ENCODE measurements at regions not wholly inside any gene's neighbourhood (a gene's known extent, or its start where the extent isn't known, plus 50 kb on each side); places are given as distances from the start of the nearest gene placed in this dataset.
A peak's percentile ranks its signal among the peaks of the same experiment; 100 is the strongest.

GRCh38 chr7:39808796-39809481, 141.1 kb upstream of the CDK13 start:
- Histone ChIP-seq H3K4me1 (ENCODE audit: control extremely low read depth in 1 of 4, control insufficient read depth in 4 of 4, insufficient read depth in 4 of 4, low read length in 3 of 4) (peaks cover 0 to 9% (median 5%) of the 10 kb centered on the region in 4 experiments), H3K27me3 (replicated peaks in 2 of 5; ENCODE audit: control insufficient read depth in 4 of 5, insufficient read depth in 5 of 5, low read length in 4 of 5) (no peaks in the 10 kb centered on the region), H3K27ac (ENCODE audit: insufficient read depth in 1 of 2, low read depth in 1 of 2, low read length in 2 of 2, poor library complexity in 1 of 2, severe bottlenecking in 2 of 2) (no peak overlapping the region), H3K9me3 (ENCODE audit: control extremely low read depth in 1 of 5, control insufficient read depth in 4 of 5, insufficient read depth in 2 of 5, low read depth in 1 of 5, low read length in 4 of 5) (no peaks in the 10 kb centered on the region), H3K4me3 (ENCODE audit: control insufficient read depth in 1 of 7, extremely low read depth in 1 of 7, insufficient read depth in 4 of 7, low read depth in 2 of 7, low read length in 6 of 7) (no peak overlapping the region), H3K36me3 (ENCODE audit: control insufficient read depth in 4 of 4, insufficient read depth in 4 of 4, low read length in 3 of 4) (no peaks in the 10 kb centered on the region)
- ChIA-PET POLR2A (no interaction called here), CTCF (no interaction called here)
- DNase-seq: peak in 2 of 3 donors; percentile 38 to 72
- WGBS (ENCODE audit: insufficient coverage): 47% methylated on average over 3 of the region's 10 CpGs

GRCh38 chr7:39810204-39810642, 139.8 kb upstream of the CDK13 start:
- Histone ChIP-seq H3K9me3 (ENCODE audit: control extremely low read depth in 1 of 5, control insufficient read depth in 4 of 5, insufficient read depth in 2 of 5, low read depth in 1 of 5, low read length in 4 of 5) (no peaks in the 10 kb centered on the region), H3K36me3 (ENCODE audit: control insufficient read depth in 4 of 4, insufficient read depth in 4 of 4, low read length in 3 of 4) (no peaks in the 10 kb centered on the region), H3K4me1 (ENCODE audit: control extremely low read depth in 1 of 4, control insufficient read depth in 4 of 4, insufficient read depth in 4 of 4, low read length in 3 of 4) (peaks cover 0 to 9% (median 5%) of the 10 kb centered on the region in 4 experiments), H3K27me3 (replicated peaks in 2 of 5; ENCODE audit: control insufficient read depth in 4 of 5, insufficient read depth in 5 of 5, low read length in 4 of 5) (no peaks in the 10 kb centered on the region), H3K4me3 (ENCODE audit: control insufficient read depth in 1 of 7, extremely low read depth in 1 of 7, insufficient read depth in 4 of 7, low read depth in 2 of 7, low read length in 6 of 7) (no peak overlapping the region), H3K27ac (ENCODE audit: insufficient read depth in 1 of 2, low read depth in 1 of 2, low read length in 2 of 2, poor library complexity in 1 of 2, severe bottlenecking in 2 of 2) (no peak overlapping the region)
- peak; percentile 61 to 86 (median 70) for DNase-seq
- 79% methylated on average over 6 of the region's 9 CpGs for WGBS (ENCODE audit: insufficient coverage)
- ChIA-PET CTCF (no interaction called here), POLR2A (no interaction called here)

- H3K27ac ChIP-seq (ENCODE audit: insufficient read depth in 1 of 2, low read depth in 1 of 2, low read length in 2 of 2, poor library complexity in 1 of 2, severe bottlenecking in 2 of 2): no peak overlapping the region
- ChIA-PET POLR2A (no interaction called here), CTCF (no interaction called here)
Measured at GRCh38 chr7:39810710-39811109, 139.3 kb upstream of the CDK13 start.

GRCh38 chr7:39811161-39811614, 138.9 kb upstream of the CDK13 start:
- Histone ChIP-seq H3K4me1 (ENCODE audit: control extremely low read depth in 1 of 4, control insufficient read depth in 4 of 4, insufficient read depth in 4 of 4, low read length in 3 of 4) (peaks cover 0 to 9% (median 5%) of the 10 kb centered on the region in 4 experiments), H3K27me3 (replicated peaks in 2 of 5; ENCODE audit: control insufficient read depth in 4 of 5, insufficient read depth in 5 of 5, low read length in 4 of 5) (no peaks in the 10 kb centered on the region), H3K9me3 (ENCODE audit: control extremely low read depth in 1 of 5, control insufficient read depth in 4 of 5, insufficient read depth in 2 of 5, low read depth in 1 of 5, low read length in 4 of 5) (no peaks in the 10 kb centered on the region), H3K27ac (ENCODE audit: insufficient read depth in 1 of 2, low read depth in 1 of 2, low read length in 2 of 2, poor library complexity in 1 of 2, severe bottlenecking in 2 of 2) (no peak overlapping the region), H3K36me3 (ENCODE audit: control insufficient read depth in 4 of 4, insufficient read depth in 4 of 4, low read length in 3 of 4) (no peaks in the 10 kb centered on the region), H3K4me3 (ENCODE audit: control insufficient read depth in 1 of 7, extremely low read depth in 1 of 7, insufficient read depth in 4 of 7, low read depth in 2 of 7, low read length in 6 of 7) (no peak overlapping the region)
- ChIA-PET CTCF (no interaction called here), POLR2A (no interaction called here)
- WGBS (ENCODE audit: insufficient coverage): 55% methylated on average over 1 of the region's 1 CpG
- DNase-seq: peak in 2 of 3 donors; percentile 48 to 52

More at GRCh38 chr7:39810710-39811109, 139.3 kb upstream of the CDK13 start:
- Histone ChIP-seq H3K9me3 (ENCODE audit: control extremely low read depth in 1 of 5, control insufficient read depth in 4 of 5, insufficient read depth in 2 of 5, low read depth in 1 of 5, low read length in 4 of 5) (no peaks in the 10 kb centered on the region), H3K36me3 (ENCODE audit: control insufficient read depth in 4 of 4, insufficient read depth in 4 of 4, low read length in 3 of 4) (no peaks in the 10 kb centered on the region), H3K4me1 (ENCODE audit: control extremely low read depth in 1 of 4, control insufficient read depth in 4 of 4, insufficient read depth in 4 of 4, low read length in 3 of 4) (peaks cover 0 to 9% (median 5%) of the 10 kb centered on the region in 4 experiments), H3K27me3 (replicated peaks in 2 of 5; ENCODE audit: control insufficient read depth in 4 of 5, insufficient read depth in 5 of 5, low read length in 4 of 5) (no peaks in the 10 kb centered on the region), H3K4me3 (ENCODE audit: control insufficient read depth in 1 of 7, extremely low read depth in 1 of 7, insufficient read depth in 4 of 7, low read depth in 2 of 7, low read length in 6 of 7) (no peak overlapping the region)
- 100% methylated on average over 1 of the region's 4 CpGs for WGBS (ENCODE audit: insufficient coverage)
- no peak for DNase-seq

GRCh38 chr7:39816462-39817060, 133.5 kb upstream of the CDK13 start:
- no peak overlapping the region for H3K27ac ChIP-seq (ENCODE audit: insufficient read depth in 1 of 2, low read depth in 1 of 2, low read length in 2 of 2, poor library complexity in 1 of 2, severe bottlenecking in 2 of 2)
- no peak overlapping the region for H3K4me3 ChIP-seq (ENCODE audit: control insufficient read depth in 1 of 7, extremely low read depth in 1 of 7, insufficient read depth in 4 of 7, low read depth in 2 of 7, low read length in 6 of 7)
- H3K4me1 ChIP-seq (ENCODE audit: control extremely low read depth in 1 of 4, control insufficient read depth in 4 of 4, insufficient read depth in 4 of 4, low read length in 3 of 4): peaks cover 0 to 2% (median 1%) of the 10 kb centered on the region in 4 experiments
- no peaks in the 10 kb centered on the region for H3K27me3 ChIP-seq (replicated peaks in 2 of 5; ENCODE audit: control insufficient read depth in 4 of 5, insufficient read depth in 5 of 5, low read length in 4 of 5)
- H3K36me3 ChIP-seq (ENCODE audit: control insufficient read depth in 4 of 4, insufficient read depth in 4 of 4, low read length in 3 of 4): no peaks in the 10 kb centered on the region
- ChIA-PET POLR2A (no interaction called here), CTCF (no interaction called here)
- no peaks in the 10 kb centered on the region for H3K9me3 ChIP-seq (ENCODE audit: control extremely low read depth in 1 of 5, control insufficient read depth in 4 of 5, insufficient read depth in 2 of 5, low read depth in 1 of 5, low read length in 4 of 5)
- WGBS (ENCODE audit: insufficient coverage): 100% methylated on average over 5 of the region's 7 CpGs
- DNase-seq: no peak

GRCh38 chr7:39819514-39819913, 130.5 kb upstream of the CDK13 start:
- Histone ChIP-seq H3K36me3 (ENCODE audit: control insufficient read depth in 4 of 4, insufficient read depth in 4 of 4, low read length in 3 of 4) (no peaks in the 10 kb centered on the region), H3K4me1 (ENCODE audit: control extremely low read depth in 1 of 4, control insufficient read depth in 4 of 4, insufficient read depth in 4 of 4, low read length in 3 of 4) (no peaks in the 10 kb centered on the region), H3K27me3 (replicated peaks in 2 of 5; ENCODE audit: control insufficient read depth in 4 of 5, insufficient read depth in 5 of 5, low read length in 4 of 5) (no peaks in the 10 kb centered on the region), H3K27ac (ENCODE audit: insufficient read depth in 1 of 2, low read depth in 1 of 2, low read length in 2 of 2, poor library complexity in 1 of 2, severe bottlenecking in 2 of 2) (no peak overlapping the region), H3K9me3 (ENCODE audit: control extremely low read depth in 1 of 5, control insufficient read depth in 4 of 5, insufficient read depth in 2 of 5, low read depth in 1 of 5, low read length in 4 of 5) (no peaks in the 10 kb centered on the region), H3K4me3 (ENCODE audit: control insufficient read depth in 1 of 7, extremely low read depth in 1 of 7, insufficient read depth in 4 of 7, low read depth in 2 of 7, low read length in 6 of 7) (no peak overlapping the region)
- ChIA-PET CTCF (interaction anchor here (1.5 kb wide), 1 partner anchor 227 kb away, joined by 3 read pairs; no protein-coding TSS in a partner anchor), POLR2A (interaction anchor here (0.6 kb wide), 2 partner anchors 10 to 1806 kb away, joined by 3 read pairs; no protein-coding TSS in a partner anchor)
- no peak for DNase-seq

GRCh38 chr7:39824456-39825200, 125.4 kb upstream of the CDK13 start:
- WGBS (ENCODE audit: insufficient coverage): 64% methylated on average over 2 of the region's 2 CpGs
- H3K27me3 ChIP-seq (replicated peaks in 2 of 5; ENCODE audit: control insufficient read depth in 4 of 5, insufficient read depth in 5 of 5, low read length in 4 of 5): no peaks in the 10 kb centered on the region
- DNase-seq: peak in 2 of 3 donors; percentile 33 to 34
- H3K27ac ChIP-seq (ENCODE audit: insufficient read depth in 1 of 2, low read depth in 1 of 2, low read length in 2 of 2, poor library complexity in 1 of 2, severe bottlenecking in 2 of 2): no peak overlapping the region
- POLR2A ChIA-PET: no interaction called here
- no peaks in the 10 kb centered on the region for H3K36me3 ChIP-seq (ENCODE audit: control insufficient read depth in 4 of 4, insufficient read depth in 4 of 4, low read length in 3 of 4)
- no peak overlapping the region for H3K4me3 ChIP-seq (ENCODE audit: control insufficient read depth in 1 of 7, extremely low read depth in 1 of 7, insufficient read depth in 4 of 7, low read depth in 2 of 7, low read length in 6 of 7)
- H3K4me1 ChIP-seq (ENCODE audit: control extremely low read depth in 1 of 4, control insufficient read depth in 4 of 4, insufficient read depth in 4 of 4, low read length in 3 of 4): peaks cover 10 to 21% (median 17%) of the 10 kb centered on the region in 4 experiments
- no peaks in the 10 kb centered on the region for H3K9me3 ChIP-seq (ENCODE audit: control extremely low read depth in 1 of 5, control insufficient read depth in 4 of 5, insufficient read depth in 2 of 5, low read depth in 1 of 5, low read length in 4 of 5)
- CTCF ChIA-PET: interaction anchor here (0.8 kb wide), 1 partner anchor 24 kb away, joined by 3 read pairs; no protein-coding TSS in a partner anchor

Measured in common myeloid progenitor, CD34-positive (primary cell).